Ascending aorta (tissue), 2 donors: ENCODE measurements at regions not wholly inside any gene's neighbourhood (a gene's known extent, or its start where the extent isn't known, plus 50 kb on each side); places are given as distances from the start of the nearest gene placed in this dataset.

Experiments used
- DNase-seq, 2 donors: peaks; one replicate each; pipeline ENCODE4 v3.0.0-alpha.2; 2019; ENCODE audit warnings: low spot score in 2 of 2
- H3K27ac ChIP-seq, 2 donors: fragments of 200-600 bp; sonication (generic); one replicate each; pipeline ENCODE4 v1.5.1; 2016 to 2017; ENCODE audit warnings: mild to moderate bottlenecking in 1 of 2
- H3K27me3 ChIP-seq: fragments of 200-600 bp; sonication (generic); one replicate; pipeline ENCODE4 v1.5.1; 2017
- H3K36me3 ChIP-seq, 2 donors: fragments of 200-600 bp; sonication (generic); one replicate each; pipeline ENCODE4 v1.5.1; 2016
- H3K4me1 ChIP-seq, 2 donors: fragments of 200-600 bp; sonication (generic); one replicate each; pipeline ENCODE4 v1.5.1; 2016 to 2017; ENCODE audit warnings: mild to moderate bottlenecking in 1 of 2
- H3K4me3 ChIP-seq, 2 donors: fragments of 200-600 bp; sonication (generic); one replicate each; pipeline ENCODE4 v1.5.1; 2016 to 2017; ENCODE audit warnings: mild to moderate bottlenecking in 1 of 2
- H3K9me3 ChIP-seq, 2 donors: fragments of 200-600 bp; sonication (generic); one replicate each; pipeline ENCODE4 v1.5.1; 2016
- intact Hi-C: fragments of 100-400 bp; cut with DNase I; formaldehyde crosslinking; loops from one replicate; pipeline ENCODE4 v1.15.1; 2023
- TF ChIP-seq, protein P1 (sequence below), 3 experiments: fragments of 200-600 bp in 2 of 3; fragments of 450-650 bp in 1 of 3; sonication (generic) in 2 of 3; IDR thresholded peaks; one replicate each; pipeline ENCODE4 v1.5.1; 2016 to 2019; ENCODE audit warnings: antibody characterized with exemption in 3 of 3, mild to moderate bottlenecking in 1 of 3, moderate library complexity in 1 of 3

DNA sequence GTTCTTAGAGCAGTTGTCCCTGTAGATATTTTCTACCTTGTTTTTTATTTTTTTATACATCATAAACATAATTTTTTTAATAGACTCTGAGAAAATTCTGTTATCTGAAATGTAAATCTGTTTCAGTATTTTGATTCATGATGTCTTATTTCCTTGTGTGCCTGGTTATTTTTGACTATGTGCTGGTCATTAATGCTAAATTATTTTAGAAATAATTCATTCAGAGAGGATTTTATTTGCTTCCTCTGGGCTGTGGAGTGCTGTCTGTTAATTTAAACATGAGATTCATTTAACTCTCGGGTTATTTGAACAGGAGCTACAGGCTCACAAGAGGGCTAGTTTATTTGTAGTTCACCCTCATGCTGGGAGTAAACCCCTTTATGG lies 124.3 kb upstream of the PITX1 start:
- TF ChIP-seq, protein P1, sequence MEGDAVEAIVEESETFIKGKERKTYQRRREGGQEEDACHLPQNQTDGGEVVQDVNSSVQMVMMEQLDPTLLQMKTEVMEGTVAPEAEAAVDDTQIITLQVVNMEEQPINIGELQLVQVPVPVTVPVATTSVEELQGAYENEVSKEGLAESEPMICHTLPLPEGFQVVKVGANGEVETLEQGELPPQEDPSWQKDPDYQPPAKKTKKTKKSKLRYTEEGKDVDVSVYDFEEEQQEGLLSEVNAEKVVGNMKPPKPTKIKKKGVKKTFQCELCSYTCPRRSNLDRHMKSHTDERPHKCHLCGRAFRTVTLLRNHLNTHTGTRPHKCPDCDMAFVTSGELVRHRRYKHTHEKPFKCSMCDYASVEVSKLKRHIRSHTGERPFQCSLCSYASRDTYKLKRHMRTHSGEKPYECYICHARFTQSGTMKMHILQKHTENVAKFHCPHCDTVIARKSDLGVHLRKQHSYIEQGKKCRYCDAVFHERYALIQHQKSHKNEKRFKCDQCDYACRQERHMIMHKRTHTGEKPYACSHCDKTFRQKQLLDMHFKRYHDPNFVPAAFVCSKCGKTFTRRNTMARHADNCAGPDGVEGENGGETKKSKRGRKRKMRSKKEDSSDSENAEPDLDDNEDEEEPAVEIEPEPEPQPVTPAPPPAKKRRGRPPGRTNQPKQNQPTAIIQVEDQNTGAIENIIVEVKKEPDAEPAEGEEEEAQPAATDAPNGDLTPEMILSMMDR (IDR thresholded peaks at IDR 0.05), result no peak
- no peaks in the 10 kb centered on the region for H3K4me1 ChIP-seq

GRCh38 chr5:135157421-135158313 lies 123.6 kb upstream of the PITX1 start:
- Histone ChIP-seq H3K36me3 (no peaks in the 10 kb centered on the region), H3K27ac (no peak overlapping the region), H3K4me3 (no peak overlapping the region), H3K9me3 (peaks cover 0 to 19% of the 10 kb centered on the region in 2 donors), H3K27me3 (no peaks in the 10 kb centered on the region), H3K4me1 (no peaks in the 10 kb centered on the region)
- no peak for DNase-seq
- intact Hi-C loops, result no loop called here
- TF ChIP-seq, protein P1 (IDR thresholded peaks at IDR 0.05), result no peak

More for the DNA sequence above, 124.3 kb upstream of the PITX1 start:
- no peaks in the 10 kb centered on the region for H3K36me3 ChIP-seq
- no peak overlapping the region for H3K4me3 ChIP-seq
- no peak for DNase-seq
- intact Hi-C loops, result no loop called here
- H3K9me3 ChIP-seq, result peaks cover 0 to 19% of the 10 kb centered on the region in 2 donors
- no peaks in the 10 kb centered on the region for H3K27me3 ChIP-seq
- H3K27ac ChIP-seq, result no peak overlapping the region

DNA sequence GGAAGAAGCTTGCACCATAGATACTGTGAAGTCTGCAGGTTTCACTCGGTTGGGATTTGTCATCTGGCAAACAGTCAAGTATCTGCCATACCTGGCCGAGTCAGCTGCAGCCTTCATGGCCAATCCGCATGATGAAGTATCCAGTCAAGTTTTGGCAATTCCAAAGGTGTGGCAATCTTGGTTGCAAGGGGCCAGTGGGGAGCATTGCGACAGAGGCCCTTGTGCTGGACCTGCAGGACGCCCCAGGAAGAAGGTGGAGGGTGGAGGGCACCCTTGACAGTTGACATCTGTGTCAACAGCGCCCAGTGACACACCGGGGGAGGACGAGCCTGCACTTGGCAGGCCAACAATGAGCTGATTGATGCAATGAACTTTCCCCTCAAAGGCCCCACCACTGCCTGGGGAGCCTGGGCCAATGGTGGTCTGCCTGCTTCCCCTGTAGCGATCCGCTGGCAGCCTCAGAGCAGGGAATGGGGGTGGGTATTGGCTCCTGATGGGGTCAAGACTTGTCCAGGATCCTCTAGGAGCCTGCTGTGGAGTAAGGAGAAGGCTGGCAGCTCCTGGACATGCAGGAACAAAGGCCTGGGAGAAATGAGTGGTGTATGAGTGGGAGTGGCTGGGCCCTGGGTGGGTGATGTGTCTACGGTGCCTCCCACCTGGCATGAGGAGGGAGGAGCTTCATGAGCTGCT lies 122.8 kb upstream of the PITX1 start:
- TF ChIP-seq, protein P1 (IDR thresholded peaks at IDR 0.05), result no peak
- Histone ChIP-seq H3K27me3 (no peaks in the 10 kb centered on the region), H3K27ac (no peak overlapping the region), H3K4me3 (no peak overlapping the region), H3K9me3 (peaks cover 0 to 19% of the 10 kb centered on the region in 2 donors), H3K4me1 (no peaks in the 10 kb centered on the region), H3K36me3 (no peaks in the 10 kb centered on the region)
- DNase-seq, result peak in 1 of 2 donors; percentile 37
- intact Hi-C loops, result no loop called here

DNA sequence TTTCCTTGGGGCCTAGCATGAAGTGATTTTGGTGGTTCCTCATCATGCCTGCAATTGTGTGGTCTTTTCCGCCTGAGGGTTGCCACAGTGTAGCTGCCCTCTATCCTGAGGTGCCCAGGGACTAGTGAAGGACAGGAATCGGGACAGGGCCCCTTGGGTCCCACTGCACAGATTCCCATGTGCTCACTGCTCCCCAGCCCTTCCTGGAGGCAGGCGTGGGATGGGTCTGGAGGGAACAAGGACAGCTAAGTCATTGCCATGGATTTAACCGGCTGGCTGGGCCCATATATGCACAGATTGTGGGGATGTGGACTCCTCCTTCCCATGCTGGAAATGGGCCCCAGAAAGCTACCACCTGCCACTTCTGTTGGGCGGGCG lies 122.3 kb upstream of the PITX1 start:
- H3K9me3 ChIP-seq, result peaks cover 0 to 19% of the 10 kb centered on the region in 2 donors
- H3K36me3 ChIP-seq, result no peaks in the 10 kb centered on the region
- H3K4me3 ChIP-seq, result no peak overlapping the region
- intact Hi-C loops, result no loop called here
- H3K4me1 ChIP-seq, result no peaks in the 10 kb centered on the region
- no peaks in the 10 kb centered on the region for H3K27me3 ChIP-seq
- no peak overlapping the region for H3K27ac ChIP-seq
- TF ChIP-seq, protein P1 (IDR thresholded peaks at IDR 0.05), result no peak
- DNase-seq, result no peak

GRCh38 chr5:135155616-135156214 lies 121.7 kb upstream of the PITX1 start:
- no peak overlapping the region for H3K27ac ChIP-seq
- no peaks in the 10 kb centered on the region for H3K36me3 ChIP-seq
- peak in 1 of 2 donors; percentile 31 for DNase-seq
- H3K4me1 ChIP-seq, result no peaks in the 10 kb centered on the region
- no peak overlapping the region for H3K4me3 ChIP-seq
- peaks cover 0 to 19% of the 10 kb centered on the region in 2 donors for H3K9me3 ChIP-seq
- intact Hi-C loops, result no loop called here
- TF ChIP-seq, protein P1 (IDR thresholded peaks at IDR 0.05), result no peak
- no peaks in the 10 kb centered on the region for H3K27me3 ChIP-seq
